ENCODE measurements at regions not wholly inside any gene's neighbourhood (a gene's known extent, or its start where the extent isn't known, plus 50 kb on each side); places are given as distances from the start of the nearest gene placed in this dataset.
A peak's percentile ranks its signal among the peaks of the same experiment; 100 is the strongest.

DNA sequence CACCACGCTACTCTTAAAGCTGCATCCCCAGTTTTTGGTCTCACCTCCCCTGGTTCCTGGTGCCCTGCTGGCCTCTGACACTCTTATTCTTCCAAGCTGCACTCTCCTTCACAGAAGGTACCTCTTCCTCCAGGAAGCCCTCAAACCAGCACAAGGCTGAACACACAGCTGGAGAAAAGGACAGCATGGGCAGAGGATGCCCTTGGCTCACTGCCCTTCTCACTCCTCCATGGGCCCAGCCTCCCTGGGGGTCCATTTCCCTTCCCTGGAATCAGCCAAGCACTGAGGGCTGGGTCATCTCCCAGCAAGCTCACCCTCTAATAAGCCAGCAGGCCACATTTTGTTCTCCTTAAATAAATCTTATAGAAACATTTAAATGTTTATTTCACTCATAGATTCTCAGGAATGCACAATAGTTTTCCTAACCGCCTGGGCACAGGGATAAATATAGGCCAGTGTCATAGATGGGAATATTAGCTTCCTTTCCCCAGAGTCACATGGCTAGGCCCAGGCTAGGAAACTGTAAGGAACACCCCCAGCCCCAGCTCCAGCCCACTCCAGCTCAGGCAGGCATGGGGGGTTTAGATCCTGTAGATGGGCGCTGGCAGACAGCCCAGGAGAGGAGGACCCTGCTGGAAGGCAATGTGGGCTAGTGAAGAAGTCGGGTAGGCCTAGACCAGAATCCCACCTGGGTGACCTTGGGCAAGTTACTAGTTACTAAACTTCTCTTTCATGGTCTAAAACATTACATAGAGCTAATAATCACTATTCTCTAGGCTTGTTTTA lies 51.5 kb downstream of the IRAG1 start:
- DNase-seq (ENCODE audit: low read depth, low spot score) = no peak

DNA sequence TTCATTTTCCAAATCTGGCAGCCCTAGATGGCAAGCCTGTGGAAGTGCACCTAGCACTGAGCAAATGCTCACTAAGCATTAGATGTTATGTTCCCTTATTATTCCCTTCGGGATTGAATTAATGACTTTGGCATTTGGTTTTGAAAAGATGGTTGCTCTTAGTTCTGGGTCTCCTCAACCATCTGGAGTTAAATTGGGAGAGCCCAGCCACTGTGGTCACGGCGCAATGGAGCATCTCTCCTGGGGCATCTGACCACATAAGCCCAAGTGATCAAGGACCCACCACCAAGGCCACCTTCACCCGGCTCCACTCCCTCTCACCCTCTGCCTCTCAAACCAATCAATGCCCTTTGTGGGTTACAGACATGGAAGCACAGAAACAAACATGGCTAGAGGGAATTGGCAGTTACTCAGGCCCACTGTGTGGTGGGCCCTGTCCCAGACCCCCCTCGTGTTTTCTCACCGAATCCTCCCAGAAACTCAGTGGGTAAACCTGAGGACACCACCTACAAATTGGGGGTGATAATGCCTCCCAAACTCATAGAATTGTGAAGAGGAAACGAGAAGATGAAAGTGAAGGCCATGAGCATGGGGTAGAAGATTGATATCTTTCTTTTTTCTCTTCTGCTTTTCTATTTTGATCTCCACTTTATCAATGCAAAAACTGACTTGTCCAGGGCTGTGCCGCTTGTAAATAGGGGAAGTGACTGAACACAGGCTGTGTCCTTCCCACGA lies 52.2 kb downstream of the IRAG1 start:
- no peak for DNase-seq (ENCODE audit: low read depth, low spot score)

DNA sequence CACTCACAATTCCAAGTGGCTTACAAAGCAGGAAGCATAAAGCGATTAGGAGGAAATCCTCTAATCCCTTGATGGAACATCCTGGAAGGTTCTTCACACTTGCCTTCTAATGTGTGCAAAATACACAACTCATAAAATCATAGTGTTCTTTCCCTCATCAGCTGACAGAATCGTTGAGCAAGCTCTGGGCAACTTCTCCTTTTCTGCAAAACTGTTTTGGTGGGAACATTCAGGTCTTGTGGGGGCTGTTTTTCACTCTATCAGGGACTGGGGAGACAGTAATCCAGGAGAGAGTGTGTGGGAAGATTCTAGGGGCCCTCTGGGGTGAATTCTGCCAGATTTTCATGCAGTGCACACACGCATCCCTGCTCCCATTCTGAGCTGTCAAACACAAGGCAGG lies 53.2 kb downstream of the IRAG1 start:
- no peak for DNase-seq (ENCODE audit: low read depth, low spot score)

DNA sequence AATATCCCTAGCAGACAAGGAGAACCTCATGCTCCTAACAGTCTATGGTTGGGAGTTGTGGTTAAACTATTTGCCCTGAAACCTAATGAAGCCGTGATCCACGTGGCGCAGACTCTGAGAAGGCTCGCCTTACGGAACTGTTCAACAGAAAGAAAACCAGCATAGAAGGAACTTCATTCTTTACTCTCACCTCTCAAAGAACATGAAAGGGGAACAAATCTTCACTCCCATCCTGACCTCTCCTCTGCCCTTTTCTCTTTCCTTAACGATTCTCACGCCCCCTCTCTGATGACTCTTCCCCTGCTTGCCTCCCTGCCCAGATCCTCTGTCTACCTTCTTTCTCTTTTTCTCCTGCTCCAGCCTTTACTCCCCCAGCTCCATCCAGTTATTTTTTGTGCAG lies 54.2 kb downstream of the IRAG1 start:
- DNase-seq (ENCODE audit: low read depth, low spot score) = no peak

DNA sequence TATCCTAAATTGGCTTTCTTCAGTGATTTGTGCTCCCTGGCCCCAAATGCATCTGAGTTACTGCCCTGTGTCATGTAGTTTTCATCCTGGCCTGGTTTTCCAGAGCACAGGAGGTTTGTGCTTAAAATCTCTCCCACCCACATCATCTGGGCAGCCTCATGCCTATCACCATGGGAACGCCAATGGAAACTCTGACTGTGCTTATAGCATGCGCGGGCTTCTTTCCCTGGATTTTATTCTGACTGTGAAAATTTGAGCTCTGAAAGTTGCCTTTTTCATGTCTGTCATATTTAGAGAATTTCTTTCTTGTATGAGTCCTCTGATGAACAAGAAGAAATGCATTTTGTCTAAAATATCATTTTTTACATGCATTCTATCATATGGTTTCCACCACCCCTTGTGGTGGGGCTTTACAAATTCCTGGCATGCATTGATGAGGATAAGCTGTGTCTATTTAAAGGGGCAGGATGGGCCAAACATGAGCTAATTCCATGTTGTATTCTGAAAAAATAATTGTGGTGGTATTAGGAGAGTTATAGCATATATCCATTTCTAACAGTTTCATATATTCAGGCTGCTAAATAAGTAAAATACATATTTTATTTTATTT lies 55.1 kb downstream of the IRAG1 start:
- no peak for DNase-seq (ENCODE audit: low read depth, low spot score)

DNA sequence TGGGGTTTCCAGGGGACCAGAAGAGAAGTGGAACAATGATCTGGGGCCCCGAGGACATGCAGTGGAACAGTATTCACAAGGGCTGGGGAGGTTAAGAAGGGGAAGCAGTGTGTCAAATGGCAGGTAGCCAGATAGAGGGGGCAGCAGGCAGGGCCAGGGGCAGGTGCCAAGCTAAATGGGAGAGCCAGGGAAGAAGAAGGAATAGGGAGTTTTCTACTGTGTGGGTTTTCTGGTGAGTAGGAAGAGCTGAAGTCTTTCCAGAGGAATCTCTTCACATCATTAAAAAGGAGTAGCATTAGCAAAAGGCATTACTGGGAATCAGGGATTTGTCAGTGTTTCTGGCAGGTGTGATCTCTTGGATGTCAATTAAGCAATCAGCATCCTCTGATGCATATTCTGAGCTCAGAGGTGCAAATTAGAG lies 55.8 kb downstream of the IRAG1 start:
- no peak for DNase-seq (ENCODE audit: low read depth, low spot score)

DNA sequence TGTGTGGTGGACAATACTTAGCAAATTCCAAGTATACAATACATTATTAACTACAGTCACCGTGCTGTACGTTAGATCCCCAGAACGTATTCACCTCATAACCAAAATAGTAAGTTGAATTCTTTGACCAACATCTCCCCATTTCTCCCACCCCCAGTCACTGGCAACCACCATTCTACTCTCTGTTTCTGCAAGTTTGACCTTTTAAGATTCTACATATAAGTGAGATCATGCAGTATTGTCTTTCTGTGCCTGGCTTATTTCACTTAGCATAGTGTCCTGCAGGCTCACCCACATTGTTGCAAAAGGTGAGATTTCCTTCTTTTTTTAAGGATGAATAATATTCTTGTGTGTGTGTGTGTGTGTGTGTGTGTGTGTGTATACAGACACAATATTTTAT lies 59.1 kb downstream of the IRAG1 start:
- DNase-seq (ENCODE audit: low read depth, low spot score) = no peak

DNA sequence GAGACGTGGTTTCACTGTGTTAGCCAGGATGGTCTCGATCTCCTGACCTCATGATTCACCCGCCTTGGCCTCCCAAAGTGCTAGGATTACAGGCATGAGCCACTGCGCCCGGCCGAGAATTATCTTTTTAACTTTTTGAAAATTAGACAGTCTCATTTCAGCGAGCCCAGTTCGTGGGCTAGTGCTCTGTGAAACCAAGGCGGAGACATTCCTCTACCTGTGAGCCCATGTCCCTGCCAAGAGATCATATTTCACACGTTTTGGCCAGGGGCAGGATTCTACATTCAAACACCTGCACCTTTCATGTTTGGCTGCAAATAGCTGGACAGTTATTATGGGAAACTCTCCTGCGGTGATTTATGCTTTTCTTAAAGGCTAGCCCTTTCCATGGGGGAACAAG lies 60.3 kb downstream of the IRAG1 start:
- DNase-seq (ENCODE audit: low read depth, low spot score) = no peak

DNA sequence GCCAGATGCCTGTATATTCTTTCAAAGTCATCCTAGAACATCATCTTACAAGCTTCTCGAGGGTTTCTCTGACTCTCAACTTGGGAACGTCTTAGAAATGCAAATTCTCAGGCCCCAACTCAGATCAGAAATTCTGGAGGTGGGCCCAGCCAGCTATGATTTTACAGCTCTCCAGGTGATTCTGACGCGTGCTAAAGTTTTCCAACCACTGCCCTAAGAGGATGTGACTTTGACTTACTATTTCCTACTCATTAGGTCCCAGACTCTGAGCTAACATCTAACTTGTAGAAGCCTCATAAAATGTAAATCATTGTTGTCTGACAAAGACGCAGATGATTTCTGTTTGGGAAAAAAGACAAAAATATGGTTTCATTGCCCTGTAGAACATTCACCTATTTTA lies 61.1 kb downstream of the IRAG1 start:
- DNase-seq (ENCODE audit: low read depth, low spot score) = no peak

DNA sequence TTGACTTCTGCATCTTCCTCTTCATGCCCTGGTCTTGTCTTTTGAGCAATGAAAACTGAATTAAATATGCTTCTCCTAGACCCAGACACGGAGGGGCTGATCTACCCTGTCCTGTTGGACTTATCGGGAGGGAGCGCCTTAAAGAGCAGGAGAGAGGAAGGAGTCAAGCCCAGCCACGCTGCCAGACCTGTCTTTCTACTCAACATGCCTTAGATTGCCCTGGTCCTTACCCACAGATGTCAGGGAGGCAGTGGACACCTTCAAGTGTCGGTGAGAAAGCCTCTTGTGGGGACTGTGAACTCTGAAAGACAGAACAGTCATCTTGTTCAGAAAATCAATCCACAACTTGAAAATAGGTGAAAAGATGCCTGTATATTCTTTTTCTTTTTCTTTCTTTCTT lies 61.8 kb downstream of the IRAG1 start:
- DNase-seq (ENCODE audit: low read depth, low spot score) = no peak

DNA sequence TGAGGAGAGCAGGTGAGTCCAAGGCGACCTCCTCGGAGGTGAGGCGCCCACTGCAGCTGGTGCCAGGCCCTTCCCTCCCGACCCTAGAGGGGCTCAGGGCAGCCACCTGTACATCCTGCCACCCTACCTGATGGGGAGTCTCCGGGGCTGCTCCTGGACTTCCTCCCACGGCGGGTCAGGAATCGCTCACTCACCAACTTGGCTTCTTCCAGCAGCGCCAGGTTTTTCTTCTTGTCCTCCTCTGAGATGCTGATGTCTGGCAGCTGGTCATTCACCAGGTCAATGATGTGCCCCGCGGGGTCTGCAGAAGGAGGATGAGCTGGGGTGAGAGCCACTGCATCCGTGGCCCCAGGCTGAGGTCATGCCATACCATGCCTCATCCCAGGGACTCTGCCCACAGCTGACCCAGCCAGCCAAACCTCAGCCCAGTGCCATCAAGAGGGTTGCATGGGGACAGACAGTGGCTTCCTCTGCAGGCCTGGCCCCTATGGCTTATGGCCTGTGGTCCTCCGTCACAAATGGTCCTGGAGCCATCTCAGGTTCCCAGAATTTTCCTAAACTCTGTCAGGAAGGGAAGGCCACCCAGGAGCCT lies 61.0 kb upstream of the LYVE1 start:
- no peak for DNase-seq (ENCODE audit: low read depth, low spot score)

DNA sequence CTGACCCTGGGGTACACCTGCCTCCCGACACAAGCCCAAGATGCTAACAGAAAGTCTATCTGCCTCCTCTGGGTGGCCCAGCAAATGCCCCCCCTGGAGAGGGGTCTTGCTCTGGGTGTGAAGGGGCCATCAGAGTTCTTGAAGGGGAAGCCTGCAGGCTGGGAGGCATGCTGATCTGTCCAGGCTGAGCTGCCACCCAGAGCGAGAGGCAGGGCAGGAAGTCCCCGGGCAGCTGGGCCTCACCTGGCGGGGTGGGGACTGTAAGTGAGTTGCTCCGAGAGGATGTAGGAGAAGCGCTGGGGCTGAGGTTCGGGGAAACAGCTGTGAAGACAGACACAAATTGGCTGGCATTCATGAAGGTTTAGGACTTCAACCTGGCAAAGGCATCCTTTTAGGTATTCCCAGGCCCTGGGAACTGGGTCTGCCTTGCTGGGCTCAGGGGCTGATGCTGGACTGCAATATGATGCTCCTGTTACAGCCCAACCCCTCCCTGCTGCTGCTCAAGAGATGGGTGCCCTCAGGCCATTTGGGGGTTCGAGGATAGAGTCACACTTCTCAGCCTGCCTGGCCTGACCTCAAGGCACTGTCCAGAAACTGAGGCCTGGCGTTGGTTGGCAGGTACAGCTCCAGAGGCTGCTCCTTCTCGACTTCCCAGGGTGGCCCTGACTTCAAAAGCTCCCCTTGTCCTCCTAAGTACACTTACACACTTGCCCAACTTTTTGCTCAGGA lies 60.2 kb upstream of the LYVE1 start:
- DNase-seq (ENCODE audit: low read depth, low spot score) = no peak

DNA sequence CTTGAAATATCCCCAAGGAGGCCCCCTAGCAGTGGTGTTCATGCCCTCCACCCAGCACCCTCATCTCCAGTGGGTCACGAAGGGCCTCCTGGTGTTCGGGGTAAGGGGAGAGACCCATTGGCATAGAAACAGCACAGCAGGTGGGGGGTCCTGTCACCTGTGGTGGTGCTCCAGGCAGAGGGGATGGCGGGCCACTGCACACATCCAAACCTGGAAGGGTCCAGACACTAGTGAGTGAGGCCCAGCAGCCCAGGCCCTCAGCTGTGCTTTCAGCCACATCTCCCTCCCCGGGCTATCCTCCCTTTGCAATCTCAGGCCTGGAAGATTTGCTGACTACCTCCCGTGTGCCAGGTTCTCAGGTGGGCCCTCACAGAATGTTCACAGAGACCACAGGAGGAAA lies 59.4 kb upstream of the LYVE1 start:
- no peak for DNase-seq (ENCODE audit: low read depth, low spot score)

DNA sequence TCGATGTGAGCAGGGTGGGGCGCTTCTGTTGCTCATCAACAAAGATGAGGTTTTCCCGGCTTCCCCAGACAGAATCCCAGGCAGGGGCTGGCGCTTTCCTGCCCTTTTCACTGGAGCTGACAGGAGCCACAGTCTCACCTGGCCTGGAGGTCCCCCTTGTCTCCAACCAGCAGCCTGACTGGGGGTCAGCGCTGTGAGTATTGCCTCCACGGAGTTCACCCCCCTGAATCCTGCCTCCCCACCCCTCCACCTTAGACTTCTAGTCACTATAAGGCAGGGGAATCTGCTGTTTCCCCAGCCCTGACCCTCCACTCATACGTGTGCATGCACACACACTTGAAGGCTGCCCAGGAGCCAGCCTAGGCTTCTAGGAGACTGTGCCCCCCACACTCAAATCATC lies 58.8 kb upstream of the LYVE1 start:
- no peak for DNase-seq (ENCODE audit: low read depth, low spot score)

DNA sequence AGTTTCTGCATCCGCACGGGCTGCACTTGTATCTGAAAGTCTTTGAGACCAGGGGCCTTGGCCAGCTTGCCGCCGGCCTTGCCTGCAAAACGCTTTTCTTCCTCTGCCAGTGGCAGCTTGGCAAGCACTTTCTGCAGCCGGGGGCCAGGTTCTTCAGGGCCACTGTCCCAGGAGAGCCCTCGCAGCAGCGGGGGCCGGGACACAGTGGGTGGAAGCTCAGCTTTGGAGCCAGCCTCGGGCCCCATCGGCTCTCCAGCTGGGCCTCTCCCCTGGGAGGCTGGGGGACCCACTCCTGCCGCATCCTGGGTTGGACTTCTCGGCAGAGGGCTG lies 57.5 kb upstream of the LYVE1 start:
- no peak for DNase-seq (ENCODE audit: low read depth, low spot score)

DNA sequence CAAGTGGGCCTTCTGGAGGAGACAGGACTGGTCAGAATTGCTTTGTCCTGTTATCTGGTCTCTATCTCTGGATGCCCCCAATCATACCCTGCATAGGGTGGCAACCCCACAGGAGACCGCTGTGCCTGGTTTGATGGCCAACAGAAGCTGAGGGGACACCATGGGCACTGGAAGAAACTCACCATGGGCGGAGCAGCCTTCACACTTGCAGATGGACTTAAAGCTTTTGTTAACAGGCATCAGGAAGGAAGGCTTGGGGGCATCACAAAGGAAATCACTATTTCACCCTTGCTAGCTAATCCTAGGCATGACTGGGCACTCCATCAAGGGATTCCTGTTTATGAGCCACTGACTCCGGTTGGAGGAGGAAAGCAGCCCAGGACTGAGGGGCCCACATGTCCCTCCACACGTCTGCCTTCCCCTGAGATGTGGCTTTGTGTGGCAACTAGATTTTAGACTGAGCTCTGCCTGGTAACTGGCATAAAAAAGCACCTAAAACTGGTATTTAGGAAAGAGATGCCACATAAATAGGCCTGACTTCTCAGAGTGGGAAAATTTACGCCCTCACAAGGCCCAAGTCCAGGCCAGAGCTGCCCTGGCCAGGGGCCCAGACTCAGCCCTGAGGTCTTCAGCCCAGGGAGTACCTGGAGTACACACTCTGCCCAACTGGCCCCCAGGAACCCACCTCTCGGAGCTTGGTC lies 57.0 kb upstream of the LYVE1 start:
- DNase-seq (ENCODE audit: low read depth, low spot score) = no peak

DNA sequence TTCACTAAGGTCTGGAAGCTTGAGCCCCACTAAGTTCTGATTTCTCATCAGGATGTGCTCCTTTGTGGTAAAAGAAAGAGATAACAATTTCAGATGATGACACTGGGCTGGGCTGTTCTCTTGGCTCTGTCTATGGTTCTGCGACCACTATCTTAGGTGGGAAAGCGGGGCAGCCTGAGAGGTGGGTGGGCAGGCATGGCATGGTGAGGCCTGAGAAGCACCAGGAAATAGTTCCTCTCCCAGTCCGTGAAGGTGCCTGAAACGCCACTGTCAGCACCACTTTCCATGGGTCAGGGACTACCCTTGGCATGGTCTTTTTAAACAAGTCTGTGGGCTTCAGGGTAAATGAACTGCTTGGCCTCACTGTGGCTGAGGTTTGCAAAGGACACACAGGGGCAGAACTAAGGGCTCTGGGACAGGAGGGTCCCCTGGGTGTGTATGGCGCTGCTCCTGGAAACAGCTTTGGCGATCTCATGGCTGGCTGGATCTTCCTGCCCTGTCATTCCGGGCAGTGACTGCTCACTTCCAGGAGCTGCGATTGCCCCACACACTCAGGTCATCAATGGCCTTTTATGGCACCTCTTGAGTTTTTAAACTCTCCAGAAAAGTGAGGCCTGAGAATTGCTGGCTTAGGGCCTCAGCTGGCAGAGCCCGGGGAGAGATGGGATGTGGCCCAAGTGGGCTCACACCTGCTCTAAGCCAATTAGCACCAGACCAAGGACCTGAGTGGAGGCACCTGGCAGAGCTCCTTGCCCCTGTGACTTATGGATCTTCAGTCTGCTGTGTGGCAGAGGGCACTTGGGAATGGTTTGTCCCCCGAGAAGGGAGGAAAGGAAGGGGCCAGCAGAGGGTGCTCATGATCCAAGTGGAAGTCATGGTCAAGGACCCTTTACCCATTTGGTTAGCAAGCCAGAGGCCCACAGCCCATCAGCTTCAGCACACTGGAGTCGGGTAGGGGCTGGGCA lies 55.6 kb upstream of the LYVE1 start:
- DNase-seq (ENCODE audit: low read depth, low spot score) = peak; percentile 47

DNA sequence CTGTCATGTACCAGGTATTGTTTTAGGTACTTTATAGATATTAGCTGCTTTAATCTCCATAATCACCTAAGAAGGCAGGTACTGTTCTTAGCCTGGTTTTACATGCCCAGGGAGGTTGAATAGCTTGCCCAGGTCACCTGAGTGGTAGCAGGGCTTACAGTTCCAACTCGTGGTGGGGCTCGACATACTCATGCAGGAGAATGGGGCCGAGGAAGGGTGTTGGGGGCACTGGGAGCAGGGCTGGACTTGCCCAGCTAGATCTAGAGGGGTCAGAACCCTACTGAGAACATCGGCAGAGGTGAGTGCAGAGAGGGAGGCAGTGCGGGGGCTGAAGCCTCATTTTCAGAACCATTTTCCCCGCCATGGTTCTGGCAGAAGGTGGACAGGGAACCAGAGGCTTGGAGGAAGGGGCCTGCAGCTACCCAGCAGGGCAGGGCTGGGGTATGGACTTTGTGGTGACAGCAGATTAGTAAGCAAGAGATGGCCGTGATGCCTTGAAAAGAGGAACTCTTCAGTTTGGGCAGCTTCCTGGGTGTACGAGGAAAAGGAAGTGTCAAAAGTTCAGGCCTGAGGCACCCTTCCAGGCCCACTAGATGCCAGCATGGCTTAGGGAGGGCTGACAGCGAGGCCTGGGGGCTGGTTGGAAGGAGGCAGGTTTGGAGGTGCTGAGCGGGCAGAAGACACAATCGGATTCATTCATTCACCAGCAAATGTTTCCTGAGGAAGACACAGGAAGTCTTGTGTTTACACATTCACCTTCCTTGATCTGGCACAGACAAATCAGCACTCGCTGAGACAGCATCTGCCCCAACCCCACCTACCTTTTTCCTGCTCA lies 54.7 kb upstream of the LYVE1 start:
- DNase-seq (ENCODE audit: low read depth, low spot score) = no peak

DNA sequence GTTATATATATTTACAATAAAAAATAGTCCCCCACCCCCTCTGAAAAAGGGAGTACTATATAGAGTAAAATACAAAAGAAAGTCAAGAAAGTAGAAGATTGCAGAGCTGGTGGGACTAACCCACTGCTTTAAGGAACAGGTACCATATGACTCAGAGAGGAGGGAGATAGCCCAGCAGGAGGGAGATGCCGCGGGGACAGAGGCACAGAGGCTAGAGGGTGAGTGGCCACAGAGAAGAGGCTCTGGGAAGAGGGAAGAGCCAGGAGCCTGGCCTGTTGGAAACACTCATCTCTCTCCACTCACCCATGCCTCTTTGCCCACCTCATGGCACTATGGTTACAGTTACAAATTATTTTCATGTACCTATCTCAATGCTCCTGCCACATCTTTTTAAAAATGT lies 53.6 kb upstream of the LYVE1 start:
- DNase-seq (ENCODE audit: low read depth, low spot score) = no peak

Measured in iPS DF 19.7 (cell line).